MCF 10A (cell line): ENCODE measurements at regions not wholly inside any gene's neighbourhood (a gene's known extent, or its start where the extent isn't known, plus 50 kb on each side); places are given as distances from the start of the nearest gene placed in this dataset.
A peak's percentile ranks its signal among the peaks of the same experiment; 100 is the strongest.

Source experiments
- BruUV-seq: library from RNA; stranded (reverse); fragments of 400-500 nt; replicated peaks from 2 replicates; lab custom pipeline; 2021; lab: Mats Ljungman, UMichigan
- CTCF ChIA-PET: fragments of 300-600 bp; sonication (Branson Sonifier 250); formaldehyde crosslinking; extraction: SDS; loops from one replicate; lab custom pipeline; 2021; ENCODE audit warnings: antibody characterized with exemption, inconsistent platforms; lab: Yijun Ruan, JAX
- POLR2A ChIA-PET: fragments of 300-600, 350-650 bp; sonication (Branson Sonifier 250); formaldehyde crosslinking; extraction: SDS; loops from one replicate; lab custom pipeline; 2020; ENCODE audit warnings: antibody characterized with exemption, inconsistent platforms; lab: Yijun Ruan, JAX
- DNase-seq: peaks from one replicate; pipeline ENCODE4 v3.0.0-alpha.2; 2018; ENCODE audit not compliant: unreplicated experiment
- H3K27ac Mint-ChIP-seq: one replicate; pipeline ENCODE4 v1.8.0; 2022; ENCODE audit warnings: mild to moderate bottlenecking, low read depth, mixed read lengths; ENCODE audit not compliant: unreplicated experiment
- H3K27me3 Mint-ChIP-seq: one replicate; pipeline ENCODE4 v1.8.0; 2022; ENCODE audit warnings: mixed read lengths; ENCODE audit not compliant: insufficient read depth, unreplicated experiment
- H3K36me3 Mint-ChIP-seq: one replicate; pipeline ENCODE4 v1.8.0; 2022; ENCODE audit warnings: mild to moderate bottlenecking, moderate library complexity, mixed read lengths; ENCODE audit not compliant: insufficient read depth, unreplicated experiment
- H3K4me1 Mint-ChIP-seq: one replicate; pipeline ENCODE4 v1.8.0; 2022; ENCODE audit warnings: mixed read lengths; ENCODE audit not compliant: insufficient read depth, unreplicated experiment
- H3K4me3 Mint-ChIP-seq: one replicate; pipeline ENCODE4 v1.8.0; 2022; ENCODE audit warnings: mild to moderate bottlenecking, moderate library complexity, mixed read lengths; ENCODE audit not compliant: unreplicated experiment
- H3K9me3 Mint-ChIP-seq: one replicate; pipeline ENCODE4 v1.8.0; 2022; ENCODE audit warnings: mixed read lengths; ENCODE audit not compliant: unreplicated experiment
- CTCF ChIP-seq: fragments of 200-600 bp; IDR thresholded peaks from one replicate; pipeline ENCODE4 v1.8.0; 2022; ENCODE audit warnings: antibody characterized with exemption, mild to moderate bottlenecking; ENCODE audit not compliant: unreplicated experiment
- intact Hi-C: fragments of 100-400 bp; cut with micrococcal nuclease; formaldehyde crosslinking; loops from 2 replicates; pipeline ENCODE4 v1.14.1; 2022

GRCh38 chr4:11564021-11564420 is 135.3 kb upstream of the HS3ST1 start:
- POLR2A ChIA-PET, result interaction anchor here (0.7 to 0.8 kb wide), 2 partner anchors 129 to 1085 kb away, joined by 3 to 4 read pairs; no protein-coding TSS in a partner anchor
- intact Hi-C loops, result no loop called here
- BruUV-seq, result no TSS peak
- TF ChIP-seq CTCF, result no peak
- no peaks in the 10 kb centered on the region for H3K36me3 Mint-ChIP-seq
- peaks cover 9% of the 10 kb centered on the region for H3K9me3 Mint-ChIP-seq
- H3K4me3 Mint-ChIP-seq, result no peak overlapping the region
- no peaks in the 10 kb centered on the region for H3K27me3 Mint-ChIP-seq
- H3K27ac Mint-ChIP-seq, result no peak overlapping the region
- no peaks in the 10 kb centered on the region for H3K4me1 Mint-ChIP-seq
- CTCF ChIA-PET, result interaction anchor here (1.1 kb wide), 1 partner anchor 28 kb away, joined by 3 read pairs; no protein-coding TSS in a partner anchor
- no peak for DNase-seq

DNA sequence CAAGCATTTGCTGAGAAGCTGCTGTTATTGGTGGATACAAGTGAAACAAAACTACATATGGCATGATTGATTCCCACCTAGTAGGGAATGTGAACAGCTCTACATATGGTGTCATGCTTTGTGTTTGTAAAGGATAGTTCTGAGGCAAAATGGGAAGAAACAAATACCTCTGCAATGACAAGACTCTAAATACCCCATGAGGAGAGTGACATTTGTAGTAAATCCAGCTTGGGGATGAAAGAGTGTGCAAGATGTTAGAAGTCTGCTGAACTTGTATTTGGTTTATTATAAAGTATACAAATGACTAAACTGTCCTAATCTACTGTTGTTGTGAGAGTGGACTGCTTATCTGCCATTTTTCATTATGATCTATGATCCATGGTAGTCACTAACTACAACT is 120.8 kb upstream of the HS3ST1 start:
- POLR2A ChIA-PET, result no interaction called here
- Mint-ChIP-seq H3K4me1 (peaks cover 17% of the 10 kb centered on the region), H3K36me3 (no peaks in the 10 kb centered on the region), H3K27me3 (no peaks in the 10 kb centered on the region), H3K4me3 (no peak overlapping the region), H3K27ac (peak overlapping the region; percentile 44), H3K9me3 (no peaks in the 10 kb centered on the region)
- CTCF ChIA-PET, result interaction anchor here (0.7 kb wide), 1 partner anchor 106 kb away, joined by 3 read pairs; no protein-coding TSS in a partner anchor
- no peak for TF ChIP-seq CTCF
- no TSS peak for BruUV-seq
- intact Hi-C loops, result no loop called here
- DNase-seq, result no peak

DNA sequence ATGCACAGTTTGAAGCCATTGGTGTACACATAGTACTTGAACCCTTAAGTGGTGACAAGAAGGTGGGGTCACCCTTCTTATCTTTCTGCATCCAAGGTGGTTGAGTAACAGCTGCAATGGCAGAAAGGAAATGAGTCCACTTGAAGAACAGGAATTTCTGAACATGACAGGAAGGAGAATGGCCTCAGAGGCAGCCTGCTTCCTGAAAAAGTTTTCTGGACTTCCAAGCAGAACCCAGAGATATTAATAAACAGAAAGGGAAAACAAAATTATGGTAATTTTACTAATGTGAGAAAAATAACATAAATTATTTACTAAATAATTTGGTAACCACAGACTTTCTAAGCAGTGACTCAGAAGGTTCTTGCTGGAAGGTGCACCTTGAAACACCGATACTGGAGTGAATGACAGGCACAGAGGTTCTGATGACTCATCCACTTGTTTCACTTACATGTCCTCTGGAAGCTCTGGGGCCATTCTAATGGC is 119.9 kb upstream of the HS3ST1 start:
- intact Hi-C loops, result no loop called here

More for the DNA sequence above, 119.9 kb upstream of the HS3ST1 start:
- Mint-ChIP-seq H3K4me3 (no peak overlapping the region), H3K27ac (peak overlapping the region; percentile 70), H3K9me3 (no peaks in the 10 kb centered on the region), H3K4me1 (peaks cover 25% of the 10 kb centered on the region), H3K27me3 (no peaks in the 10 kb centered on the region), H3K36me3 (no peaks in the 10 kb centered on the region)
- peak; percentile 81 for DNase-seq
- POLR2A ChIA-PET, result interaction anchor here (0.6 kb wide), 1 partner anchor 122 kb away, joined by 3 read pairs; no protein-coding TSS in a partner anchor
- no TSS peak for BruUV-seq
- no peak for TF ChIP-seq CTCF
- CTCF ChIA-PET, result interaction anchor here (0.6 to 0.7 kb wide), 2 partner anchors 105 to 330 kb away, joined by 3 read pairs; no protein-coding TSS in a partner anchor
